Panc1 (cell line): ENCODE measurements at regions not wholly inside any gene's neighbourhood (a gene's known extent, or its start where the extent isn't known, plus 50 kb on each side); places are given as distances from the start of the nearest gene placed in this dataset.

Experiments used
- ATAC-seq: fragments of 200-7000 bp; cut with Tn5 transposase; 2 replicates; pipeline ENCODE4 v1.9.1; 2020; ENCODE audit warnings: mild to moderate bottlenecking, moderate library complexity
- BruUV-seq: library from RNA; stranded (reverse); fragments of 400-500 nt; replicated peaks from 2 replicates; lab custom pipeline; 2021; lab: Mats Ljungman, UMichigan
- CTCF ChIA-PET: fragments of 300-600 bp; sonication (Branson Sonifier 250); formaldehyde crosslinking; loops from one replicate; lab custom pipeline; 2022; ENCODE audit warnings: antibody characterized with exemption; lab: Charles Lee
- POLR2A ChIA-PET: fragments of 300-600 bp; sonication (Branson Sonifier 250); formaldehyde crosslinking; loops from one replicate; lab custom pipeline; 2022; ENCODE audit warnings: antibody characterized with exemption; lab: Charles Lee
- DNase-seq: peaks from one replicate; pipeline ENCODE4 v3.0.0-alpha.2; 2010; ENCODE audit warnings: low read depth, low spot score
- H3K27ac ChIP-seq: 2 replicates; pipeline ENCODE4 v1.5.1; 2011; ENCODE audit warnings: mild to moderate bottlenecking, low read length, inconsistent platforms
- H3K27me3 ChIP-seq: fragments of 200-500 bp; sonication (Bioruptor generic); 2 replicates; pipeline ENCODE4 v1.6.0; 2014; ENCODE audit warnings: low read length, inconsistent platforms; ENCODE audit not compliant: control insufficient read depth, insufficient read depth
- H3K36me3 ChIP-seq: fragments of 200-500 bp; sonication (Bioruptor generic); 2 replicates; pipeline ENCODE4 v1.5.1; 2014; ENCODE audit warnings: inconsistent platforms, mild to moderate bottlenecking, low read length, moderate library complexity; ENCODE audit not compliant: control insufficient read depth, insufficient read depth
- H3K4me1 ChIP-seq: 2 replicates; pipeline ENCODE4 v1.5.1; 2011; ENCODE audit warnings: inconsistent platforms, mild to moderate bottlenecking, low read length, moderate library complexity; ENCODE audit not compliant: control insufficient read depth, insufficient read depth
- H3K4me3 ChIP-seq, 2 experiments: 2 replicates each; pipeline ENCODE4 v1.5.1; 2011 to 2012; ENCODE audit warnings: low read depth in 2 of 2, low read length in 2 of 2, mild to moderate bottlenecking in 2 of 2, inconsistent platforms in 1 of 2, moderate library complexity in 1 of 2
- H3K9me3 ChIP-seq: fragments of 200-500 bp; sonication (Bioruptor generic); 2 replicates; pipeline ENCODE4 v1.5.1; 2014; ENCODE audit warnings: low read depth, mild to moderate bottlenecking, inconsistent platforms, low read length, moderate library complexity; ENCODE audit not compliant: control insufficient read depth, insufficient read depth
- POLR2AphosphoS5 ChIP-seq: IDR thresholded peaks from 2 replicates; pipeline ENCODE4 v1.6.1; 2012; ENCODE audit warnings: mild to moderate bottlenecking, low read depth, low read length, moderate library complexity
- SIN3A ChIP-seq: IDR thresholded peaks from 2 replicates; pipeline ENCODE4 v1.6.1; 2012; ENCODE audit warnings: low read depth, mild to moderate bottlenecking, low read length, moderate library complexity, borderline replicate concordance; ENCODE audit not compliant: insufficient read depth
- TCF7L2 ChIP-seq: IDR thresholded peaks from 2 replicates; pipeline ENCODE4 v1.6.1; 2011; ENCODE audit warnings: mild to moderate bottlenecking, low read depth, low read length, inconsistent platforms
- in situ Hi-C: cut with HindIII; loops from 2 replicates; pipeline ENCODE4 v1.10.0; 2016; ENCODE audit warnings: low sequenced_read_pairs, low pct_unique_long_range_greater_than_20kb
- intact Hi-C: fragments of 100-400 bp; cut with micrococcal nuclease; formaldehyde crosslinking; loops from one replicate; pipeline ENCODE4 v1.10.0; 2022; ENCODE audit not compliant: unreplicated experiment
- TF ChIP-seq, protein P1 (sequence below), 2 experiments: IDR thresholded peaks; 2 replicates each; pipeline ENCODE4 v1.6.1; 2011 to 2012; ENCODE audit warnings: low read depth in 2 of 2, control low read depth in 1 of 2, low read length in 1 of 2, mild to moderate bottlenecking in 1 of 2, moderate library complexity in 1 of 2; ENCODE audit not compliant: insufficient read depth in 1 of 2
- TF ChIP-seq, protein P2 (sequence below): fragments of 450-650 bp; IDR thresholded peaks from 2 replicates; pipeline ENCODE4 v1.5.1; 2017; ENCODE audit warnings: mild to moderate bottlenecking

DNA sequence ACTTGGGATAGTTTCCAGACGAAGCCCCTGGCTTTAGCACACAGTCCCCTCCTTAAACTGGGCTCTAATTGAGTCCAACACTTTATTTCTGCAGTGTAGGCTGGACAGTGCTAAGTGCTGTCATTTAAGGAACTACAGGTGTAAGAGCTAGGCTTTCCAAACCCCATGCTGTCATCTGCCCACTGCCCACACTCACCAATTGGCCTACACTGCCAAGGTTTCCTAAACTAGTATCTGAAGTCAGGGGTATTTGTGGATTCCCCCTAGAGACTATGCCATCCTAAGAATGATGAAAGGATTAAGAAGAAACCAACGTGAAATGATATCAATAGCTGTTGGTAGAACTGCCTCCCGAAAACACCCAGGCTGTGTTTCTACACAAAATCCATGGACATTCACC is 160.9 kb downstream of the TBX15 start:
- intact Hi-C loops, result no loop called here
- in situ Hi-C loops, result no loop called here
- POLR2A ChIA-PET, result no interaction called here
- Histone ChIP-seq H3K27ac (no peak overlapping the region), H3K36me3 (no peaks in the 10 kb centered on the region), H3K9me3 (no peaks in the 10 kb centered on the region), H3K27me3 (no peaks in the 10 kb centered on the region), H3K4me1 (no peaks in the 10 kb centered on the region), H3K4me3 (no peak overlapping the region)
- ATAC-seq (no peak), DNase-seq (no peak)
- CTCF ChIA-PET, result no interaction called here
- BruUV-seq, result no TSS peak
- TF ChIP-seq SIN3A (no peak), TCF7L2 (no peak), POLR2AphosphoS5 (no peak)
- TF ChIP-seq, protein P1, sequence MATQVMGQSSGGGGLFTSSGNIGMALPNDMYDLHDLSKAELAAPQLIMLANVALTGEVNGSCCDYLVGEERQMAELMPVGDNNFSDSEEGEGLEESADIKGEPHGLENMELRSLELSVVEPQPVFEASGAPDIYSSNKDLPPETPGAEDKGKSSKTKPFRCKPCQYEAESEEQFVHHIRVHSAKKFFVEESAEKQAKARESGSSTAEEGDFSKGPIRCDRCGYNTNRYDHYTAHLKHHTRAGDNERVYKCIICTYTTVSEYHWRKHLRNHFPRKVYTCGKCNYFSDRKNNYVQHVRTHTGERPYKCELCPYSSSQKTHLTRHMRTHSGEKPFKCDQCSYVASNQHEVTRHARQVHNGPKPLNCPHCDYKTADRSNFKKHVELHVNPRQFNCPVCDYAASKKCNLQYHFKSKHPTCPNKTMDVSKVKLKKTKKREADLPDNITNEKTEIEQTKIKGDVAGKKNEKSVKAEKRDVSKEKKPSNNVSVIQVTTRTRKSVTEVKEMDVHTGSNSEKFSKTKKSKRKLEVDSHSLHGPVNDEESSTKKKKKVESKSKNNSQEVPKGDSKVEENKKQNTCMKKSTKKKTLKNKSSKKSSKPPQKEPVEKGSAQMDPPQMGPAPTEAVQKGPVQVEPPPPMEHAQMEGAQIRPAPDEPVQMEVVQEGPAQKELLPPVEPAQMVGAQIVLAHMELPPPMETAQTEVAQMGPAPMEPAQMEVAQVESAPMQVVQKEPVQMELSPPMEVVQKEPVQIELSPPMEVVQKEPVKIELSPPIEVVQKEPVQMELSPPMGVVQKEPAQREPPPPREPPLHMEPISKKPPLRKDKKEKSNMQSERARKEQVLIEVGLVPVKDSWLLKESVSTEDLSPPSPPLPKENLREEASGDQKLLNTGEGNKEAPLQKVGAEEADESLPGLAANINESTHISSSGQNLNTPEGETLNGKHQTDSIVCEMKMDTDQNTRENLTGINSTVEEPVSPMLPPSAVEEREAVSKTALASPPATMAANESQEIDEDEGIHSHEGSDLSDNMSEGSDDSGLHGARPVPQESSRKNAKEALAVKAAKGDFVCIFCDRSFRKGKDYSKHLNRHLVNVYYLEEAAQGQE (IDR thresholded peaks at IDR 0.05; ENCODE audit: insufficient read depth in 1 of 2, low read depth in 2 of 2, low read length in 1 of 2), result no peak
- TF ChIP-seq, protein P2, sequence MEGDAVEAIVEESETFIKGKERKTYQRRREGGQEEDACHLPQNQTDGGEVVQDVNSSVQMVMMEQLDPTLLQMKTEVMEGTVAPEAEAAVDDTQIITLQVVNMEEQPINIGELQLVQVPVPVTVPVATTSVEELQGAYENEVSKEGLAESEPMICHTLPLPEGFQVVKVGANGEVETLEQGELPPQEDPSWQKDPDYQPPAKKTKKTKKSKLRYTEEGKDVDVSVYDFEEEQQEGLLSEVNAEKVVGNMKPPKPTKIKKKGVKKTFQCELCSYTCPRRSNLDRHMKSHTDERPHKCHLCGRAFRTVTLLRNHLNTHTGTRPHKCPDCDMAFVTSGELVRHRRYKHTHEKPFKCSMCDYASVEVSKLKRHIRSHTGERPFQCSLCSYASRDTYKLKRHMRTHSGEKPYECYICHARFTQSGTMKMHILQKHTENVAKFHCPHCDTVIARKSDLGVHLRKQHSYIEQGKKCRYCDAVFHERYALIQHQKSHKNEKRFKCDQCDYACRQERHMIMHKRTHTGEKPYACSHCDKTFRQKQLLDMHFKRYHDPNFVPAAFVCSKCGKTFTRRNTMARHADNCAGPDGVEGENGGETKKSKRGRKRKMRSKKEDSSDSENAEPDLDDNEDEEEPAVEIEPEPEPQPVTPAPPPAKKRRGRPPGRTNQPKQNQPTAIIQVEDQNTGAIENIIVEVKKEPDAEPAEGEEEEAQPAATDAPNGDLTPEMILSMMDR, result no peak

DNA sequence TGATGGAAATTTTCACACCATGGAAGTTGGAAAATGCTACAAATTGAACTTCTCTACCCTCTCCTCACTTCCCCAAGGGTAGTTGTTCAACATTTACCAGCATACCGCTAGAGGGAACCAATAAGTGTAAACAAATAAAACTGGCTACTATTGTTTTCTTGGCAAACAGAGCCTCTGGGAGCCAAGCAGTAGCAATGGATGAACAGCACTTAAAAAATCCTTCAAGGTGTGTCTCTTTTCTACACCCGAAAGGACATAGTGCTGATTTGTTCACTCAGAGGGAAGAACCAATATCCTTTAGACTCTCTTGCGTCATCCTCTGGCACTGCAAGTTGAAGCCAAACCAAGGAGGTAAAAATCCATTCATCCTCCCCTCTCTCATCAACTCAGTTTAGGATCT is 161.5 kb downstream of the TBX15 start:
- ATAC-seq (no peak), DNase-seq (no peak)
- no peak for TF ChIP-seq SIN3A
- no peak for TF ChIP-seq POLR2AphosphoS5
- TF ChIP-seq, protein P2, result no peak
- TF ChIP-seq, protein P1 (IDR thresholded peaks at IDR 0.05; ENCODE audit: insufficient read depth in 1 of 2, low read depth in 2 of 2, low read length in 1 of 2), result no peak
- TF ChIP-seq TCF7L2, result no peak
- H3K4me3 ChIP-seq, result no peak overlapping the region
- intact Hi-C loops (no loop called here), in situ Hi-C loops (no loop called here)
- no peaks in the 10 kb centered on the region for H3K9me3 ChIP-seq
- CTCF ChIA-PET, result no interaction called here
- H3K4me1 ChIP-seq, result no peaks in the 10 kb centered on the region
- H3K36me3 ChIP-seq, result no peaks in the 10 kb centered on the region
- POLR2A ChIA-PET, result no interaction called here
- BruUV-seq, result no TSS peak
- no peak overlapping the region for H3K27ac ChIP-seq
- H3K27me3 ChIP-seq, result no peaks in the 10 kb centered on the region
